ENCODE measurements at regions not wholly inside any gene's neighbourhood (a gene's known extent, or its start where the extent isn't known, plus 50 kb on each side); places are given as distances from the start of the nearest gene placed in this dataset.

- no peak overlapping the region for H3K4me3 ChIP-seq (ENCODE audit: insufficient read depth, low read depth, low read length, poor library complexity, severe bottlenecking)
- no peak for DNase-seq
- H3K27me3 ChIP-seq (replicated peaks; ENCODE audit: control insufficient read depth, insufficient read depth, low read length, poor library complexity, severe bottlenecking), result no peaks in the 10 kb centered on the region
- H3K9me3 ChIP-seq (ENCODE audit: control insufficient read depth, low read length), result no peaks in the 10 kb centered on the region
- no peak overlapping the region for H3K27ac ChIP-seq (ENCODE audit: insufficient read depth, low read length, poor library complexity, severe bottlenecking)
- no peaks in the 10 kb centered on the region for H3K4me1 ChIP-seq (ENCODE audit: control insufficient read depth, insufficient read depth, low read length, poor library complexity, severe bottlenecking)
- no peaks in the 10 kb centered on the region for H3K36me3 ChIP-seq (ENCODE audit: control insufficient read depth, insufficient read depth, low read length)
Observed at GRCh38 chr11:19648321-19648720, 64.3 kb upstream of the NAV2 start.

GRCh38 chr11:19647816-19648215 is 64.8 kb upstream of the NAV2 start:
- DNase-seq, result no peak
- no peaks in the 10 kb centered on the region for H3K36me3 ChIP-seq (ENCODE audit: control insufficient read depth, insufficient read depth, low read length)
- no peaks in the 10 kb centered on the region for H3K4me1 ChIP-seq (ENCODE audit: control insufficient read depth, insufficient read depth, low read length, poor library complexity, severe bottlenecking)
- no peak overlapping the region for H3K4me3 ChIP-seq (ENCODE audit: insufficient read depth, low read depth, low read length, poor library complexity, severe bottlenecking)
- no peak overlapping the region for H3K27ac ChIP-seq (ENCODE audit: insufficient read depth, low read length, poor library complexity, severe bottlenecking)
- H3K27me3 ChIP-seq (replicated peaks; ENCODE audit: control insufficient read depth, insufficient read depth, low read length, poor library complexity, severe bottlenecking), result no peaks in the 10 kb centered on the region
- H3K9me3 ChIP-seq (ENCODE audit: control insufficient read depth, low read length), result no peaks in the 10 kb centered on the region

- Histone ChIP-seq H3K27me3 (replicated peaks; ENCODE audit: control insufficient read depth, insufficient read depth, low read length, poor library complexity, severe bottlenecking) (no peaks in the 10 kb centered on the region), H3K27ac (ENCODE audit: insufficient read depth, low read length, poor library complexity, severe bottlenecking) (no peak overlapping the region), H3K4me3 (ENCODE audit: insufficient read depth, low read depth, low read length, poor library complexity, severe bottlenecking) (no peak overlapping the region), H3K36me3 (ENCODE audit: control insufficient read depth, insufficient read depth, low read length) (no peaks in the 10 kb centered on the region), H3K9me3 (ENCODE audit: control insufficient read depth, low read length) (no peaks in the 10 kb centered on the region), H3K4me1 (ENCODE audit: control insufficient read depth, insufficient read depth, low read length, poor library complexity, severe bottlenecking) (no peaks in the 10 kb centered on the region)
- no peak for DNase-seq
Observed at GRCh38 chr11:19646921-19647320, 65.7 kb upstream of the NAV2 start.

- Histone ChIP-seq H3K4me1 (ENCODE audit: control insufficient read depth, insufficient read depth, low read length, poor library complexity, severe bottlenecking) (no peaks in the 10 kb centered on the region), H3K27ac (ENCODE audit: insufficient read depth, low read length, poor library complexity, severe bottlenecking) (no peak overlapping the region), H3K27me3 (replicated peaks; ENCODE audit: control insufficient read depth, insufficient read depth, low read length, poor library complexity, severe bottlenecking) (no peaks in the 10 kb centered on the region), H3K9me3 (ENCODE audit: control insufficient read depth, low read length) (no peaks in the 10 kb centered on the region), H3K36me3 (ENCODE audit: control insufficient read depth, insufficient read depth, low read length) (no peaks in the 10 kb centered on the region), H3K4me3 (ENCODE audit: insufficient read depth, low read depth, low read length, poor library complexity, severe bottlenecking) (no peak overlapping the region)
- no peak for DNase-seq
Observed at GRCh38 chr11:19646308-19646707, 66.3 kb upstream of the NAV2 start.

- Histone ChIP-seq H3K27ac (ENCODE audit: insufficient read depth, low read length, poor library complexity, severe bottlenecking) (no peak overlapping the region), H3K27me3 (replicated peaks; ENCODE audit: control insufficient read depth, insufficient read depth, low read length, poor library complexity, severe bottlenecking) (no peaks in the 10 kb centered on the region), H3K4me3 (ENCODE audit: insufficient read depth, low read depth, low read length, poor library complexity, severe bottlenecking) (no peak overlapping the region), H3K36me3 (ENCODE audit: control insufficient read depth, insufficient read depth, low read length) (no peaks in the 10 kb centered on the region), H3K9me3 (ENCODE audit: control insufficient read depth, low read length) (no peaks in the 10 kb centered on the region), H3K4me1 (ENCODE audit: control insufficient read depth, insufficient read depth, low read length, poor library complexity, severe bottlenecking) (no peaks in the 10 kb centered on the region)
- DNase-seq, result no peak
Observed at GRCh38 chr11:19644316-19644715, 68.3 kb upstream of the NAV2 start.

- no peaks in the 10 kb centered on the region for H3K4me1 ChIP-seq (ENCODE audit: control insufficient read depth, insufficient read depth, low read length, poor library complexity, severe bottlenecking)
- H3K36me3 ChIP-seq (ENCODE audit: control insufficient read depth, insufficient read depth, low read length), result no peaks in the 10 kb centered on the region
- H3K9me3 ChIP-seq (ENCODE audit: control insufficient read depth, low read length), result no peaks in the 10 kb centered on the region
- H3K4me3 ChIP-seq (ENCODE audit: insufficient read depth, low read depth, low read length, poor library complexity, severe bottlenecking), result no peak overlapping the region
- H3K27ac ChIP-seq (ENCODE audit: insufficient read depth, low read length, poor library complexity, severe bottlenecking), result no peak overlapping the region
- no peaks in the 10 kb centered on the region for H3K27me3 ChIP-seq (replicated peaks; ENCODE audit: control insufficient read depth, insufficient read depth, low read length, poor library complexity, severe bottlenecking)
- DNase-seq, result no peak
Observed at GRCh38 chr11:19642185-19643158, 70.2 kb upstream of the NAV2 start.

GRCh38 chr11:19639603-19640105 is 73.0 kb upstream of the NAV2 start:
- no peaks in the 10 kb centered on the region for H3K27me3 ChIP-seq (replicated peaks; ENCODE audit: control insufficient read depth, insufficient read depth, low read length, poor library complexity, severe bottlenecking)
- DNase-seq, result no peak
- H3K27ac ChIP-seq (ENCODE audit: insufficient read depth, low read length, poor library complexity, severe bottlenecking), result no peak overlapping the region
- H3K4me3 ChIP-seq (ENCODE audit: insufficient read depth, low read depth, low read length, poor library complexity, severe bottlenecking), result no peak overlapping the region
- no peaks in the 10 kb centered on the region for H3K36me3 ChIP-seq (ENCODE audit: control insufficient read depth, insufficient read depth, low read length)
- no peaks in the 10 kb centered on the region for H3K9me3 ChIP-seq (ENCODE audit: control insufficient read depth, low read length)
- H3K4me1 ChIP-seq (ENCODE audit: control insufficient read depth, insufficient read depth, low read length, poor library complexity, severe bottlenecking), result no peaks in the 10 kb centered on the region

GRCh38 chr11:19635332-19635731 is 77.3 kb upstream of the NAV2 start:
- no peak overlapping the region for H3K4me3 ChIP-seq (ENCODE audit: insufficient read depth, low read depth, low read length, poor library complexity, severe bottlenecking)
- H3K4me1 ChIP-seq (ENCODE audit: control insufficient read depth, insufficient read depth, low read length, poor library complexity, severe bottlenecking), result no peaks in the 10 kb centered on the region
- H3K36me3 ChIP-seq (ENCODE audit: control insufficient read depth, insufficient read depth, low read length), result no peaks in the 10 kb centered on the region
- no peak for DNase-seq
- H3K27me3 ChIP-seq (replicated peaks; ENCODE audit: control insufficient read depth, insufficient read depth, low read length, poor library complexity, severe bottlenecking), result no peaks in the 10 kb centered on the region
- no peaks in the 10 kb centered on the region for H3K9me3 ChIP-seq (ENCODE audit: control insufficient read depth, low read length)
- H3K27ac ChIP-seq (ENCODE audit: insufficient read depth, low read length, poor library complexity, severe bottlenecking), result no peak overlapping the region

- Histone ChIP-seq H3K9me3 (ENCODE audit: control insufficient read depth, low read length) (no peaks in the 10 kb centered on the region), H3K27ac (ENCODE audit: insufficient read depth, low read length, poor library complexity, severe bottlenecking) (no peak overlapping the region), H3K27me3 (replicated peaks; ENCODE audit: control insufficient read depth, insufficient read depth, low read length, poor library complexity, severe bottlenecking) (no peaks in the 10 kb centered on the region), H3K4me3 (ENCODE audit: insufficient read depth, low read depth, low read length, poor library complexity, severe bottlenecking) (no peak overlapping the region), H3K36me3 (ENCODE audit: control insufficient read depth, insufficient read depth, low read length) (no peaks in the 10 kb centered on the region), H3K4me1 (ENCODE audit: control insufficient read depth, insufficient read depth, low read length, poor library complexity, severe bottlenecking) (no peaks in the 10 kb centered on the region)
- DNase-seq, result no peak
Observed at GRCh38 chr11:19633276-19633675, 79.4 kb upstream of the NAV2 start.

GRCh38 chr11:19632499-19632834 is 80.2 kb upstream of the NAV2 start:
- Histone ChIP-seq H3K27me3 (replicated peaks; ENCODE audit: control insufficient read depth, insufficient read depth, low read length, poor library complexity, severe bottlenecking) (no peaks in the 10 kb centered on the region), H3K4me1 (ENCODE audit: control insufficient read depth, insufficient read depth, low read length, poor library complexity, severe bottlenecking) (no peaks in the 10 kb centered on the region), H3K9me3 (ENCODE audit: control insufficient read depth, low read length) (no peaks in the 10 kb centered on the region), H3K27ac (ENCODE audit: insufficient read depth, low read length, poor library complexity, severe bottlenecking) (no peak overlapping the region), H3K36me3 (ENCODE audit: control insufficient read depth, insufficient read depth, low read length) (no peaks in the 10 kb centered on the region), H3K4me3 (ENCODE audit: insufficient read depth, low read depth, low read length, poor library complexity, severe bottlenecking) (no peak overlapping the region)
- DNase-seq, result no peak
